NCI-H1417 treated with DMSO at 0.1 percent for 48 hours (cell line): ENCODE measurements at regions not wholly inside any gene's neighbourhood (a gene's known extent, or its start where the extent isn't known, plus 50 kb on each side); places are given as distances from the start of the nearest gene placed in this dataset.
A peak's percentile ranks its signal among the peaks of the same experiment; 100 is the strongest.
"Not testable (repeated sequence)": the region's sequence is repeated elsewhere in the genome, so short reads cannot be mapped to it uniquely, and the experiment has no call there.

Source experiments
- DNase-seq: peaks from one replicate; lab custom pipeline; 2025; lab: John Stamatoyannopoulos, UW

DNA sequence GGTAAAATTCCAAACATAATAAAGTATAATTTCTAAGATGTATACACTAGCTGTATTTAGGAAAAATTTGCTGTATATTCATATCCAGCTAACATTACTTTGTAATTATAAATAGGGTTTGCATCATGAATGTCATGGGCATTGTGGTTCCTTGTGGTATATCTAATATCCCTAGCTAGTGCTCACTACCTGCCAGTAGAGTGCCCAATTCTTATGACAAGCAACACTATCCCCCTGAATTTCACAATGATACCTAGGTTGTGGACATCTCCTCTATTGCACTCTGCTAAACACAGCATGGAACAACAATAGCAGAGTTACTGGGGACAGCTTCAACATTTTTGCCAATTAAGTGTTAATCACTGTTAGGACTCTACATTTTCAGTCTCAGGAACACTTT lies 1656.5 kb downstream of the EFNA5 start:
- DNase-seq: no peak

DNA sequence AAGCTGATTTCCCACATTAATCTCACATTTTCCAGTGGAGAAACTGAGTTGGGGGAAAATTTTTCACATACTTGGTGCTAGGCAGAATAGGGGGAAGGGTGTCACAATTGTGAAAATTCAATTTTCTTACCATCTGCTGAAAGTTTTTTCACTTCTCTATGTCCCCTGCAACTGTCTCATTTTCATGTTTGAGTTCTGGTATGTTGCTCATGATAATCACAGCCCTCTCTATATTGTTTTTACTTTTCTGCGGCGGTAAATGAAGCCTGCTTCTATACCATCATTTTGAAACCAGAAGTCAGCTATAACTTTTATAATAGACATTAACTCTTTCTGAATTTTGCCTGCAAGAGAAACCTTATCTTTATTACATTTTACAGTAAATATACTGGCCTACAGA lies 1664.5 kb downstream of the EFNA5 start:
- no peak for DNase-seq

DNA sequence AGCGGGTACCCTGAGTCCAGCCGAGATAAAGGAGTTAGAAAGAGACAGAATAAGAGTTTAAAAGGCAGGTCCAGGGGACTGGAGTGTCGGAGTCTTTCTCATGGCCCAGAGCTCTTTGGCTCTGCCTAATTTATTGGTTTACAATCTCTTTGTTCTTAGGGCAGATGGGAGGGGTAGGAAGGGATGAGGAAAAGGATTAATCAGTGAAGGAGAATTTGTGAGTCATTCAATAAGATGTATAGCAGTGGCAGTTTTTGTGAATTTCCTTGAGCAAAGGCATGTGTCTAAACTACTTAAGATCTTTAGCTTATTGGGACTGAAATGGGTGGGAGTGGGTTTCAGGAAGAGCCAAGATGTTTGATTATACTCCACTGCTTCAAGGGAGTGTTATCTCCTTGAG lies 1671.7 kb downstream of the EFNA5 start:
- DNase-seq: not testable (repeated sequence)

DNA sequence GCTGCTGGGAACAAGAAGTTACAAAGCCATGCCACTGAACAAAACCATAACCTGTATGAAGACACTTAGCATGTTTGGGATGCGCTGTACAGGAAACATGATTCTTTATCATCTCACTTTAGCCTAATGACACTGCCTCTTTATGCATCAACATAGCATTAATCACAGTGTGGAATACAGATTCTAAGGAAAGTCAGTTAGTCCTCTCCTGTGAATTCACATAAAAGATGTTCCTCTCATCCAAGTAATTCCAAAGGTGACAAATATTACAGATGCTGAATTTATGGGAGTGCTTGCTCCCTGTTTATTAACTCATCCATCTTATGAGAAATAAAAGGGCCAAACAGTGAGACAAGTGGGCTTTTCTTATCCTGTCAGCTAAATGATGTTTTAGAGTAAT lies 1677.7 kb downstream of the EFNA5 start:
- DNase-seq: no peak

DNA sequence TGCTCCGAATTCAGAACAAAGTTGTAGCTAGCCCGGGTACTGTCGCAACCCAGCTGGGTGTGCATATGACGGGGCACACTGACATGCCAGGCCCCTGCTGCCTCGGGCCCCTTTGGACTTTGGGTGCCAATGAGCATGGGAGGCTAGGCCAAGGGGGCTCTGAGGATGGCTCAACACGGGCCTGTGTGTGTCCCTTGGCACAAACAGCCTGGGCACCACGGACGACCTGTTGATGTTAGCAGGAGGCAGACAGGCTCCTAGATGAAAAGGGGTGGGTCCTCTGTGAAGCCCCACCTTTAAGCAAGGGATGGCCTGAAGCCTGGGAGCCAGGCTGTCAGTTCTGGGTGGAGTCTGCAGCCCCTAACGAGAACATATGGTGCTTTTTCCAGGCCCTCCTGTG lies 1688.2 kb downstream of the EFNA5 start:
- no peak for DNase-seq

DNA sequence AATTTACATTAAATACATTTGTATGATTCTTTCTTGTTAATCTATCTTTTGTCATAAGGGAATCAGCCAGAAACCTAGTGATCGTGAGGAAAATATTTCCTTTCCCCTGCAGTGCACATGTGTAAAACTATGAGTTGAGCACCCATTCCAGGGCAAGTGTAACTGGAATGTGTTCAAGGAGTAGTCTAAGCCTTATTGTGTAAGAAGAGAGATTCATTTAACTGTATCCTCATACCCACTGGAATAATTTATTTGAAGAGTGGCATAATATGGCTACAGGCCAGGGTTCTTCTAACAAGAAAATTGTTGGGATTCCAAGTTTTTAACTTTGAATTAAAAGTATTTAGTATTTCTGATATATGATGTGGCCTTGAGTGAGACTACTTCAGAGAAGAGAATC lies 1692.7 kb downstream of the EFNA5 start:
- DNase-seq: no peak

DNA sequence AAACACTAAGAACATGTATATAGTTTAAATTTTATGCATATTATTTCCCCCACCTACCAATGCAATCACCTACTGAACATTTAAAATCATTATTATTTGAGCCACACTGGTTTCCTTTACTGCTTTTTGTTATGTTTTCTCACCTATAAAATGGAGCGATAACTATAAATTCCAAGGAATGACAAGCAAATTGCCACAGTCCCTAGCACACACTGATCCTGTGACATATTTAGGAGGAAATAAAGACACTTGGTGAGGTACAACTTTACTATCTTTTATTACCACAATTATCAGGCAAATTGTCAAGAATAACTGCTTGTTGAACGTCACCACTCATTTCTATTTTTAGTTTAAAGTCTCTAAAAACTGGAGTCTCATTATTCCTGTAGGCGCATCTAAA lies 1693.6 kb downstream of the EFNA5 start:
- DNase-seq: no peak

DNA sequence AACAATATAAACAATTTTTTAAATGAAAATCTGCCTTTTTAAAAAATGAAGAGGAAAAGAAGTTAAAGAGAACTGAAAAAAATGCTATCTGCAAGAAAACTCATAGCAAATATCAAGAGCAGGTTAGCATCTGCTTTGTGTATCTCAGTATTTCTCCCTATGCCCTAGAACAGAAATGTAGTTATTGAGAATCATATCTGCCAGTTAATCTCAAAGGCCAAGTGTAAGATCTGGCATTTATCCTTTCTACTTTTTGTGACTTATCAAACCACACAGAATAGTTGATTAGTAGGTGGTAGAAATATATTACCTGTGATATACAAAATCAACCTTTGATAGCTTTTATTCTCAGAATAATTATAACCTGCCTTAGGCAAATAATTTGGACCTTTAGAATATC lies 1699.8 kb downstream of the EFNA5 start:
- no peak for DNase-seq

DNA sequence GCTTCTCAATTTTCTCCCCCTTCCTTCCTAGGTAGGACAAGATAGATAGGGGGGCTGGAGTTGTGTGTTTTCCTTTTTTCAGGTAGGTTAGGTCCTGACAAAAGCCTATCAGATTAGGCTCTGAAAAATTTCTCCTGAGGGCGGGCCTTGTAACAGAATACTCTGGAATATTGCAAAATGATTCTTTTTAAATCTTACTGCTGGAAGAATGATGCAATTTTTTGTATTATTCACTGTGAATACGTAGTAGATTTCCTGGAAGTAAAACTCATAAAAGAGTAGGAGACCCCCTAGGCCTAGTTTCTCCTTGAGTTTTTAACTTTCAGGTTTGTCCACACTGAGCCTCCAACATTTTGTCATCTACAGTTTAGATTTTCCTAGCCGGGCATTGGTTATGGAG lies 1701.8 kb downstream of the EFNA5 start:
- no peak for DNase-seq

DNA sequence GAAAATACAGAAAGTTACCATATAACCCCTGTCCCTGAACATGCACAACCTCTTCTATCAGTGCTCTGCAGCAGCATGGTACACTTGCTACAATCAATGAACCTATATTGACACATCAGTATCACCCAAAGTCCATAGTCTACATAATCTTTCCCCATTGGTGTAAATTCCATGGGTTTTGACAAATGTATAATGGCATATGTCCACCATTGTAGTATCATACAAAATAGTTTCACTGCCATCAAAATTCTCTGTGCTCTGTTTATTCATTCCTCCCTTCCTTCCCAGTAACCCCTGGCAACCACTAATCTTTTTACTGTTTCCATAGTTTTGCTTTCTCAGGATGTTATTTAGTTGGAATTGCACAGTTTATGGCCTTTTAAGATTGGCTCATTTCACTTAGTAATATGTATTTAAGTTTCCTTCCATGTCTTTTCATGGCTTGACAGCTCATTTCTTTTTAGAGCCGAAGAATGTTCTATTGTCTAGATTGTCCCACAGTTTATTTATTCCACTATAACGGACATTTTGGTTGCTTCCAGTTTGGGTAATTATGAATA lies 1707.0 kb downstream of the EFNA5 start:
- no peak for DNase-seq

DNA sequence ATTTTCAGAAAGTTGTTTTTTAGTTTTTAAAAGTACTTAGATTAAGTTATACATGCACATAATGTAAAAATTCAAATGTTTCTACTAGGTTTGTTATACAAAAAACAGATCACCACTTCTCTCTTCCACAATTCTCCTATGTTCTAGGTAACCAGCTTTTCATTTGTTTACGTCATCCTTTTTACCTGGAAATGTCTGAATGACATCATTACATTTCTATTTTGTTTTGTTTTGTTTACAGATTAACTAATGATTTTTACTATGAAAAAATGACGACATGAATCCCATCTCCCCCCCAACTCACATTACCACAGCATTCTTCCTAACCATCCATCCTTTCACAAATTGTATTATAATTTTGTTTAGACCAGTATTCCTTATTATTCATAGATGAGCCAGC lies 1709.2 kb downstream of the EFNA5 start:
- no peak for DNase-seq

DNA sequence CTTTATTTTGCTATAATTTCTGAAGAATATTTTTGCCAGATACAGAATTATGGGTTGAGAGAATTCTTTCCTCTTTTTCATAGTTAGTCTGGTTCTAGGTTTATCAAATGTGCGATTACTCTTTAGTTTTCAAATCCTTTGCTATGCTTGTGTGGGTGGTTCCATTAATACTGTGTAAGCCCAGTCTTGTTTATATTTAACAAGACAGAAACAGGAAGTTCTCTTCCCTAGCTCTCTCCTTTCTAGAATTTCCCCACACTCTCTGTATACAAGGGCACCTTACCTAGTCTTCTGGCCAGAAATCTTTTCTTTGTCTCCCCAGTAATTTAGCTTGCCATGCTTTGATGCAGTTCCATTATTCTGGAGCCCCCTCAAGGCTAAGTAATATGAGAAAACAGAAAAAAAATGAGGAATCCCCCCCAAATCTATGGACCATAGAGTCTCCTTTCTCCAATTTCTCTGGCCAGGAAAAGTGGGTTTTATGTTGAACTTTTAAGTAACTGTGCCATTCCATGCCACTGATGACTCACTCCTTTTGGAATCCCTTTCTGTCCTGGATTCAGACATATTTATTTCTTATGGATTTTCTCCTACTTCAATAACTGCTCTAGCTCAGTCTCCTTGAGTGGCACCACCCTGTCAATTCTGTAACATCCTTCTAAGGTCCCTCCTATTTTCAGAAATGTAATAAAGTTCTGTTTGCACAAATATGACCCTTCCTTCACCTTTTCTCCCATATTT lies 1714.1 kb downstream of the EFNA5 start:
- DNase-seq: no peak

DNA sequence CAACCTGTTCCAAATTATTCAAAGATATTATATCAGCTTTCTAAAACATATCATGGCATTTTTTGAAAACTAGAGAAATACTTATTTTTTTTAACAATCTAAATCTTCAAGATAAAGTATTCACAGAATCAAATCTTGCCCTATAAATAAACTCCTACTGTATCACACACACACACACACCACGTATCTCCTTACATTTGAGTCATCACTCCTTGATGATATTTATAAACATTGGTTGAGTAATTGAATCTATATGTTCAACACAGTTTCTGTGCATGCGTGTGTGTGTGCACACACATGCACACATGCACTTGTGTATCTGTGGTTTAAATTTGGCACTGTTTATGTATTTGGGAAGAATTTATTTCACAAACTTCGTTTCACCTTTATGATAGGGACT lies 1716.4 kb downstream of the EFNA5 start:
- no peak for DNase-seq

DNA sequence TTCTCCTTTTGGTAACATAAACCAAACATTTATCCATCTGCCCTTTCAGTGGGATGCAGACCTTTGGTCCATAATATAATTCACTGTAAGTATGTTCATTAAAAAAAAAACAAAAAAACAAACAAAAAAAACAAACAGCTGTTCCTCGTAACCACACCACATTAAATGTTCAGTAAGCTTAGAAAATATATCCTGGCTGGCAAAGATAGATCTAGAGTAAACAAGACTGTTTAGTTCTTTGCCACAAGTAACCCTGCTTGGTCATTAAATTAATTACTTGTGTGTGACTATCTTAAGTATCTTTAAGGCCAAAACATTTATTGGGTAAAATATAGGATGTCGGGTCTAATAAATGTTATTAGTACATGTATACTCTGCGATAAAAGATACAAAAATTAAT lies 1717.1 kb downstream of the EFNA5 start:
- DNase-seq: no peak

DNA sequence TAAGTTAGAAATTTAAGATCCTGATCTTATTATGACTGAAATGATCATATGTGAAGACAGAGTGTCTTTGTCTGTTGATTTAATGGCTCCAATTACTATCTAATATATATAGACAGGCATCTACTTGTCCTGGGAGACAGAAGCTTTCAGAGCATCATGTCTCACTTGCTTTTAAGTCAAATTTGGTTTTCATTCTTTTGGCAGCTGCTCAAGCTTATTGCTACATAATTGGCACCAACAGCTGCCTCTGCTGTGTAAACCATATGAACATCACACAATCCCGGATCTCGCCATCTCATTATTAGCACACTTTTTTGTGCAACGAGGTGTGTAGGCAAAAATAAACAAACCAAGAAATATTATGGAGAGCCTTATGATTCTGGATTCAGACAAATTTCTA lies 1717.9 kb downstream of the EFNA5 start:
- DNase-seq: peak; percentile 69

DNA sequence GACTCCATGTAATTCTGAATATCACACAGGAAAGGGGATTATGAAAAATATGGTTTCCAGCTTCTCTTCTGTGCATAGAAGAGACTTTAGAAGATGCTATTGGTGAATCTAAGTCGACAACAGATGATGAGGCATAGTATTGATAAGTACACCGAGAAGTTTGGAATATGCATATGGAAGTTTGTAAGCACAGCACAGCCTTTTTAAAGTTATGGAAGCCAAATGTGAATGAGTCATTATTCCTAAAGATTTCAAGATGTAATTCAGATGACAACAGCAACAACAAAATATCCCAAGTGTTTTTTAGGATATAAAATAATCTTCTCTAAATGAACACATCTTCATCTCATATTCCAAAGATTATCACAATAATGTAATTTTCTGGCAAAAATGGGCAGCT lies 1723.3 kb downstream of the EFNA5 start:
- no peak for DNase-seq

DNA sequence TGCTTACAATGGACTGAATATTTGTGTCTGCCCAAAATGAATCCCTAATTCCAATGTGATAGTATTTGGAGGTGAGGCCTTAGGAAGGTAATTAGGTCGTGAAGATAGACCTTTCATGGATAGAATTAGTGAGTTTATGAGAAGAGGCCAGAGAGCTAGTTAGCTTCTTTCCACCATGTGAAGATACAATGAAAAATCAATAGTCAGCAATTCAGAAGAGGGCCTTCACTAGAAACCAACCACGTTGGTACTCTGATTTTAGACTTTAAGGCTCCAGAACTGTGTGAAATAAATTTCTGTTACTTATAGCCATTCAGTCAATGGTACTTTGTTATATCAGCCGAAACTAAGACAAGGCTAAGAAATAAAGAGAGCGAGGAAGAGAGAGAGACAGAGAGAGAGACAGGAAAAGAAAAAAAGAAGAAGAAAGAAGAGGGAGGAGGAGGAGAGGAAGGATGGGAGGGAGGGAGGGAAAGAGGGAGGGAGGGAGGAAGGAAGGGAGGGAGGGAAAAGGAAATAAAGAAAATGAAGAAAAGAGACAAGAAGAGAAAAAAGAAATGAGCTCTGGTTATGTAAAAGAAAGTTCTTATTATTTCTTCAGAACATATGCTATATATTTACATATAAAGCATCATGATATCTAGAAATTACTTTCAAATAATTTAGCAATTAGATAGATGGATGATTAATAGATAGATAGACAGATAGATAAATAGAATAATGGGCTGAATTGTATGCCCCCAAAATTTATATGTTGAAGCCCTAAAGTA lies 1725.3 kb downstream of the EFNA5 start:
- DNase-seq: no peak

DNA sequence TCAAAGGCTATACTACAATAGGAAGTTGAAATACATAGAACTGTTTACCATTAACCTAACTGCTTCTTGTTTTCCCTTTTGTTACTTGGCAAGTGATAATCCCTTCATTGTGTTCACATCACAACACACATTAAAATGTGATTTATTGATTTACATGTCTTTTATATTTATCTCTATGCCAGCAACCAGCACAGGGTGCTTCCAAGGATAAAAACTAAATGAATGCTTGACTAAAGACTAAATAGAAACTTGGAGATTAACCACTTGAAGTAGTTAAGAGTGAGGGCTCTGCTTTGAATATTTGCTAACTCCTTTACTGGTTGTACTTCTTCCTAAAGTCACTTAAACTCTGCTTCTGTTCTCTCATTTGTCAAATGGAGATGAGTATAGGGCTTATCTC lies 1730.6 kb downstream of the EFNA5 start:
- DNase-seq: no peak

DNA sequence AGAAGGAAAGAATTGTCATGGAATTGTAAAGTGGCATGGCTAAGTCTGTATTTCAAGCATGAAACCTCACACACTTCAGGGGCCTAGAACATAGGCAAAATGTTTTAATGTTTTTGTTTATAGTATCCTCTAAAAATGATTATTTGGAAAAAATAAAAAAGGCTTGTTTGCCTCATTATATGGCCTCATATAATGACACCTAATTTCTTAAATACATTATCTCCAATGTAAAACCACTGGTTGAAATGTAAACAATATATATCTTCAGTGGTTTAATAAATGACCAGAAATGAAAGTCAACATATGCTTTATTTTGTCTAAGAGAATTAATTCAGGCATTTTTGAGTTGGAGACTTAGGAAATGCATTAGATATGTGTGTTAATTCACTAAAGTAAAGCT lies 1736.6 kb downstream of the EFNA5 start:
- DNase-seq: no peak

DNA sequence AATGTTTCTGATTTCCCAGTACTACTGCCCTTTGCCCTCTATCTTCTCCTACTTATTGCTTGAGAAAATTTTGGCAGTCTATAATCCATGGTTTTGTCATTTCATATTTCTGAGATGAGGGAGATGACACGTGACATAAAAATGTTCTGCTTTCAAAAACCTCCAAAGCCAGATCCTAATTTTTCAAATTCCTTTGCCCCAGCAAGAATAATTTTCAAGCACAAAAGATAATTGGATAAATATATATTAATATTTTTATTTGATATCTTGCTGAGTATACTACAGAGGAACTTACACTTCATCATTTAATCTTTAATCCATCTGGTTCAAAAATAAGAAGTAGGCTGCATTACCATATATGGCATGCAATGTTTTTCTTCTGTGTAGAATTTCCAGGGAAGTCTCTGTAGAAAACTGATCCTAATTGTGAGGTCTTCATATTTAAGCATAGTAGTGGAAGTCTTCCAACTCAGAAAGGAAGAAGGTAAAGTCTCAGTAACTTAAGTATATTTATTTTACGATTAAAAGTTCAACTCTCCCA lies 1738.8 kb downstream of the EFNA5 start:
- DNase-seq: no peak

DNA sequence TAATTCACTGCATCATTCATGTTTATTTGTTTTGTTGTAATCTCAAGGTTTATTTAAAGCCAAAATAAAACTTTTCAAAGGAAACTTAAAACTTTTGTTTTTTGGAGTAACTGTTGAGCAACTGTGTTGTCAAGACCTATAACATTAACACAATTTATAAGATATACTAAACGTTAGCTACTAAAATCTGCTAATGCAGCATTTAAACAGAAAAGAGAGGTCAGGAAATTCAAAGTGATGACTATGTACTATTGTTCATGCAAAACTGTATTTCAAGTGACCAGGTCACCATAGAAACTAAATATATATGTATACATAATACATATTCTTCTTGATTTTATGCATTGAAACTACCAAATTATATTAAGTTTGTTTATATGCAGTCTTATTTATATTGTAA lies 1740.9 kb downstream of the EFNA5 start:
- DNase-seq: no peak

DNA sequence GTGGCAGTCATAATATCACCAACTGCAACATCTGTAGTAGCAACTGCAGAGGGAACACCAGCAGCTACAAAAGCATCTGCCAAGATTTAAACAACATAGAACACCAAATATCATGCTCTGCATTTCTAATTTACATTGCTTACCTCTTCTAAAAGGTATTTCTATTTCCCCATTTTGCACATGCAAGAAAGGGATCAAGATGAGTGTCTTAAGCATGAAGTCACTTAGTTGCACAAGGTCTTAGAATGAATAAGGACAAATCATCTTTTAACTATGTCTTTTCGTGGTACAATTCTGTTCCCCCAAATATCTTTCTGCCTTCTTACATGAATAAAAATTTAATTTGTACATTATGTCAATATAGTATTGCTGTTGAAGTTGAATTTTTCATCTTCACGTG lies 1746.4 kb downstream of the EFNA5 start:
- DNase-seq: no peak

DNA sequence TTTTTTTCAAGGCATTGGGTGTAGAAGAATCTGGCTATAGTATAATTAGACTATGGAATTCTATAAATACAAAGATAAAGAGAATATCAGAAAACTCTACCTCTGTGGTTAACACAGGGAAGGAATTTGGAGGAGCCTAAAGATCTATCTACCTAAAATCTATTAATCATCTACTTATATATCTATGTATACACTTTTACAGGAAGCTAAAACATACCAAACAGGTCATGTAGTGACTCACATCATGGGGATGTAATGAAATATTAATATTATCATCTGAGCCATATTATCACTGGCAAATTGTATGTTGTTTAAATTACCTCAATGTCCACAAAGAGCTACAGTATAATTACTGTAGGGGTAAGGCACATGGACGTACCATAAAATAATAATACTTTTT lies 1748.2 kb downstream of the EFNA5 start:
- no peak for DNase-seq
